GM13977 (cell line): ENCODE measurements at regions not wholly inside any gene's neighbourhood (a gene's known extent, or its start where the extent isn't known, plus 50 kb on each side); places are given as distances from the start of the nearest gene placed in this dataset.
"Not testable (repeated sequence)": the region's sequence is repeated elsewhere in the genome, so short reads cannot be mapped to it uniquely, and the experiment has no call there.

Experiments
- DNase-seq: peaks from one replicate; pipeline ENCODE4 v3.0.0; 2012; ENCODE audit warnings: low spot score
- CTCF ChIP-seq: IDR thresholded peaks from 2 replicates; pipeline ENCODE4 v1.5.1; 2012; ENCODE audit warnings: mild to moderate bottlenecking, control low read depth; ENCODE audit not compliant: insufficient read depth; ENCODE audit errors: extremely low read depth, missing control alignments
- in situ Hi-C: fragments of 300-500 bp; cut with MboI; formaldehyde crosslinking; loops from one replicate; pipeline ENCODE4 v1.12.0; 2022; ENCODE audit warnings: low sequenced_read_pairs, low pct_unique_long_range_greater_than_20kb, mixed read lengths, inconsistent platforms; ENCODE audit not compliant: unreplicated experiment

GRCh38 chr21:25171438-25171837 lies 435.8 kb downstream of the MRPL39 start:
- DNase-seq, result no peak
- in situ Hi-C loops, result no loop called here
- TF ChIP-seq CTCF, result no peak

- no peak for DNase-seq
- no peak for TF ChIP-seq CTCF
These were observed 436.6 kb downstream of the MRPL39 start for GRCh38 chr21:25170681-25171080.

GRCh38 chr21:25169370-25169769 lies 437.9 kb downstream of the MRPL39 start:
- DNase-seq, result no peak
- in situ Hi-C loops, result no loop called here
- no peak for TF ChIP-seq CTCF

More at GRCh38 chr21:25170681-25171080, 436.6 kb downstream of the MRPL39 start:
- in situ Hi-C loops, result no loop called here

DNA sequence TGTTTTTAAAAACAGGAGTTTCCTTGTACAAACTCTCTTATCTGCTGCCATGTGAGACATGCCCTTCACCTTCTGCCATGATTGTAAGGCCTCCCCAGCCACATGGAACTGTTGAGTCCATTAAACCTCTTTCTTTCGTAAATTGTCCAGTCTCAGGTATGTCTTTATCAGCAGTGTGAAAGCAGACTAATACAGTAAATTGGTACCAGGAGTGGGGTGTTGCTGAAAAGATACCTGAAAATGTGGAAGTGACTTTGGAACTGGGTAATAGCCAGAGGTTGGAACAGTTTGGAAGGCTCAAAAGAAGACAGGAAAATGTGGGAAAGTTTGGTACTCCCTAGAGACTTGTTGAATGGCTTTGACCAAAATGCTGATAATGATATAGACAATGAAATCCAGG lies 440.4 kb downstream of the MRPL39 start:
- DNase-seq, in situ Hi-C loops: not testable (repeated sequence)

GRCh38 chr21:25161571-25161970 lies 445.7 kb downstream of the MRPL39 start:
- in situ Hi-C loops, result no loop called here
- DNase-seq, result no peak
- no peak for TF ChIP-seq CTCF

DNA sequence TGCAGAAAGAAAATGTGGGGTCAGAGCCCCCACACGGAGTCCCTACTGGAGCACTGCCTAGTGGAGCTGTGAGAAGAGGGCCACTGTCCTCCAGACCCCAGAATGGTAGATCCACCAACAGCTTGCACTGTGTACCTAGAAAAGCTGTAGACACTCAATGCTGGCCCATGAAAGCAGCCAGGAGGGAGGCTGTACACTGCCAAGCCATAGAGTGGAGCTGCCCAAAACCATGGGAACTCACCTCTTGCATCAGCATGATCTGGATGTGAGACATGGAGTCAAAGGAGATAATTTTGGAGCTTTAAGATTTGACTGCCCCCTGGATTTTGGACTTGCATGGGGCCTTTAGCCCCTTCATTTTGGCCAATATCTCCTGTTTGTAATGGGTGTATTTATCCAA lies 452.3 kb downstream of the MRPL39 start:
- DNase-seq, in situ Hi-C loops: not testable (repeated sequence)

DNA sequence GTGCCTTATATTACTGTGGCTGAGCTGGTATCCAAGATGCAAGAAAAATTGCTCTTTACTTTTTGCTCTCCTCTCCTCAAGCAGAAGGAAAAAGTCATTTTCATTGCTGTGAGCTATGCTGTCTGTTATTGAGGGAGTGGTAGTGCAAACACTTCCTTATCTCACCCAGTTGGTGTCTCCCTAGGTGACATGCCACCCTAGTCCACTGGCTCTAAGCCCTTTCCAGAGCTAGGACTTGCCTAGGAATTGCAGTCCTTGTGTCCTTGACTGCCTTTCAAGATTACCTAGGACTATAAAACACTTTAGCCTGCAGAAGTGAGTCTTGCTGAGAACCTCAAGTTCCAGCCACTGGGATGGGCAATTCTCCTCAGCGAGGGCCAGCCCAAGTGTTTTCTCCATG lies 458.3 kb downstream of the MRPL39 start:
- in situ Hi-C loops, result no loop called here
- no peak for TF ChIP-seq CTCF
- no peak for DNase-seq

DNA sequence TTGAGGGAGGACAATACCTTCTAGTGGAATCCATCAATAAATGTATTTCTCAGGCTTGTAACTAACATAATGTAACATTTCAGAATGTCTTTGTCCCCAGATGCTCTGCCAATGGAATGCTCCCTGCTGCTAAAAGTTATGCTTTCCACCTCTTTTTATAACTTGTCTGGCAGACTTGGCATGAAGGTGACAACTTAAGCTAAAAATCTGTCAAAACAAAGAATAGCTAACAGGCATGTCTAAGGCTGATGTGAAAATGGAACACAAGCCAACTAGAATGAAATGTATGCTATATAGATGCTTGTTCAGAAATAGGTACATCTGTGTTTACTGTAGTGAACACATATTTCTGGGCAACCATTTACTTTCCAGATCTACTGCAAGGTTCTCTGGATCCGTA lies 467.9 kb downstream of the MRPL39 start:
- no peak for TF ChIP-seq CTCF
- DNase-seq, result no peak
- in situ Hi-C loops, result no loop called here
